GM18861 (cell line): ENCODE measurements at regions not wholly inside any gene's neighbourhood (a gene's known extent, or its start where the extent isn't known, plus 50 kb on each side); places are given as distances from the start of the nearest gene placed in this dataset.

Source experiments
- ATAC-seq: cut with Tn5 transposase; IDR thresholded peaks from one replicate; pipeline ENCODE4 v1.9.1; 2021; ENCODE audit not compliant: unreplicated experiment

DNA sequence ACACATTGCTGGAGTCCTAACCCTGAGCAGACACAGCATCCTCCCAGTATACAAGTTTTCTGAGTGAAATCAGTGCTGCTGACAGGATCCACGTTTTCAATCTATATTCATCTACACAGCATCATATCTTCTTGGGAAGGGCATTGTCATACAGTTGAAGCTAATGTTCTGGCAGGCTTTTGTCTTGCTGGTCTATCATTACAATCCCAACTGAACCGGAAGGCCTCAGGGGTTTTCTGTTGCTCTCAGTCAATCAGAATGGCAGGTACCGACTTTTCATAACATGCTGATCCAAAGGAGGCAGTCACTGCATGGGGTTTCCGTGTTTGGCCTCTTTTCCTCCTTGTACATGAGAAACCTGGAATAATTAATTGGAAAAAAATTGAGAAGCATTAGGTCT lies 2118.8 kb upstream of the WWC1 start:
- ATAC-seq, result no peak

DNA sequence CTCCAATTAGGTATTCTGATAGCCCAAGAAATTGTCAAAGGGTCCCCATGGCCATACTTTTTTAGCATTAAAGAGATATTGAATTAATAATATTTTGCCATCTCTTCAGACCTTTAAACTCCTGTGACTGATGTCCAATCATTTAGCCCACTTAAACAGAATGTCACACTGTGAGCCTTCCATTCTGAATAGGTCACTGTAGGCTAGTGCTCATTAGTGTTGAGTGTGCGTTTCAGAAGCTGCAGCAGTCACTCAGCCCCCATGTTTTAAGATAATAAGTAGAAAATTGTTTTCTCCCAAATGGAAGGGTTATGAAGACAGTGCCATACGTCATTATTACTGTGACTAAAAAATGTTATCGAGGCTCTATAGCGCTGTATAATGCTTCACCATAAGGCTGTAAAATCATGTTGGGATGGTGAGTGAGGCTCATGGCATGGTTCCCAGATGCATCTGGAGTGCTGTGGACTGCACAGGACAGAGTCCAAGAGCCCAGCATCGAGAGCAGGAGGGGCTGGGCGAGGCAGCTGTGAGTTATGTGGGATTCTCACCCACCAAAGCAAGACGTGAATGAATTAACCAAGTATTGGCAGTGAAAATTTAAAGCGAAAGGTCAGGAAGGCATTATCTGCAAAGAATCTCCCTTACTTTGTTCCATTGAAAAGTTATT lies 2112.9 kb upstream of the WWC1 start:
- no peak for ATAC-seq

GRCh38 chr5:166185185-166185584 lies 2106.3 kb upstream of the WWC1 start:
- ATAC-seq, result no peak

DNA sequence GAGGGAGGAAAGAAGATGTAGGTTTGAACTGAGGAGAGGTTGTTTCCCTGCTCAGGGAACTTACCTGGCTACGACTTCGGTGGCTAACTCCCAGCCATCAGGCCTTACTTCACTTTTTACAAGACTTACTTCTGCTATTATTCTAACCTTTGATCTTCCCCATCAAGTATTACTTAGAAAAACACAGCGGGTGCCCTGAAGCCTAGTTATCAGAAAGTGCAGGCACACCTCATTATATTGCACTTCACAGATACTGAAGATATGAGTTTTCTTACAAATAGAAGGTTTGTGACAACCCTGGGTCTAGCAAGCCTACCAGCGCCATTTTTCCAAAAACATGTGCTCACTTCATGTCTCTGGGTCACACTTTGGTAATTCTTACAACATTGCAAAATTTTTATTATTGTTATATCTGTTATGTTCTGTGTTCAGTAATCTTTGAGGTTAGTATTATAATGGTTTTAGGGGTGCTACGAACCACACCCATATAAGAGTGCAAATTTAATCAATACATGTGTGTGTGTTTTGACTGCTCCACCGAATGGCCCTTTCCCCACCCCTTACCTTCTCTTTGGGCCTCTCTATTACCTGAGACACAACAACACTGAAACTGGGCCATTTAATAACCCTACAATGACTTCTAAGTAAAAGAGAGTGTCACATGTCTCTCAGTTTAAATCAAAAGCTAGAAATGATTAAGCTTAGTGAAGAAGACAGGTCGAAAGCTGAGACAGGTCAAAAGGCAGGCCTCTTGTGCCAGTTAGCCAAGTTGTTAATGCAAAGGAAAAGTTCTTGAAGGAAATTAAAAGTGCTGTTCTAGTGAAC lies 2102.7 kb upstream of the WWC1 start:
- ATAC-seq, result no peak

- ATAC-seq, result no peak
Measured at GRCh38 chr5:166192696-166193095, 2098.7 kb upstream of the WWC1 start.

DNA sequence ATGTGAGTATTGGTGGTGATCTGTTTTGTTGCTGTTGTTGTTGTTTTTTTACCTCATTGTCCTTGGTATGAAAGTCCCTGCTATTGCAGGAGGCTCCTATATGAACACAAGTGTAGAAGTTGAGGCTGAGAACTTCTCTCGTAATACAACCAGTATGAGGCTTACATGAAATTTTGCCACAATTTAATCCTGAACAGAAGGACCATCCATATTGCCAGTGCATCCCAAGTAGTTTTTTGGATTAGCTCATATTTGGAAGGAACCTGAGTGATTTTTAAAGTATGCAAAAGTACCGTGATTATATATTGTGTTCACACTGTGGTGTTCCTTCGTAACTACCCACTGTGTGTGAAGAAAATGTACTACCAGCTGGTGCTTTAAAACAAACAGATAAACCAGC lies 2095.5 kb upstream of the WWC1 start:
- ATAC-seq, result no peak

DNA sequence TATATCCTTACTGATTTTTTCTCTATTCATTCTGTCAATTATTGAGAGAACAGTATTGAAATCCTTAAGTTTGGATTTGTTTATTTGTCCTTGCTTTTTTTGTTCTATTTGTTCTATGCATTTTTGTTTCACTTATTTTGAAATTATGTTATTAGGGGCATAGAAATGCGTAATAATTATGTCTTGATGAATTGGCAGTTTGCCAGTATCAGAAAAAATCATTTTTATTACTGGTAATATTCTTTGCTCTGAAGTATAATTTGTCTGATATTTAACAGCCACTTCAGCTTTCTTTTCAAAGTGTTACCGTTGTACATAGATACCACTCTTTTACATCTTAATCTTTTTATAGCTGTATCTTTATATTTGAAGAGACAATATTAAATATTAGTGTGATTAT lies 2090.9 kb upstream of the WWC1 start:
- no peak for ATAC-seq

- no peak for ATAC-seq
Measured at GRCh38 chr5:166211640-166212039, 2079.8 kb upstream of the WWC1 start.

GRCh38 chr5:166236327-166236726 lies 2055.1 kb upstream of the WWC1 start:
- no peak for ATAC-seq

GRCh38 chr5:166240705-166241104 lies 2050.7 kb upstream of the WWC1 start:
- no peak for ATAC-seq

GRCh38 chr5:166245556-166245955 lies 2045.9 kb upstream of the WWC1 start:
- no peak for ATAC-seq

- no peak for ATAC-seq
Measured at GRCh38 chr5:166251786-166252185, 2039.7 kb upstream of the WWC1 start.

DNA sequence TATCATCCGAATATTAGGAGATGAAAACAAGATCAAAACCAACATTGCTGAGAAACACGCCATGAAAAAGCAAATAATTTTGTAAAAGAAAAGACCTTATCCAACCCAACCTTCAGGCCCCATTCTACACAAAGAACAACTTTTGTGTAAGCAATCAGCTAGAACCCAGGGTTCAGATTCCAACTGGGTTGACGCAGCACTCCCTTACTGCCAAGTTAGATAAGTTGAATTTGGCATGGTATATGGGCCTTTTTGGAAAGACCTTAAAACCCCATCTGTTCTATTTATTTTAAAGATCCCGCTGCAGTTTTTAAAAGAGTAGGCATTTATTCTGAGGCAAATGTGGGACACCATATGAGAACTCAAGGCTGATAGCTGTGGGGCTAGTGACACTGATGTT lies 2033.8 kb upstream of the WWC1 start:
- ATAC-seq, result no peak

- ATAC-seq, result no peak
Measured at GRCh38 chr5:166262395-166262794, 2029.0 kb upstream of the WWC1 start.

DNA sequence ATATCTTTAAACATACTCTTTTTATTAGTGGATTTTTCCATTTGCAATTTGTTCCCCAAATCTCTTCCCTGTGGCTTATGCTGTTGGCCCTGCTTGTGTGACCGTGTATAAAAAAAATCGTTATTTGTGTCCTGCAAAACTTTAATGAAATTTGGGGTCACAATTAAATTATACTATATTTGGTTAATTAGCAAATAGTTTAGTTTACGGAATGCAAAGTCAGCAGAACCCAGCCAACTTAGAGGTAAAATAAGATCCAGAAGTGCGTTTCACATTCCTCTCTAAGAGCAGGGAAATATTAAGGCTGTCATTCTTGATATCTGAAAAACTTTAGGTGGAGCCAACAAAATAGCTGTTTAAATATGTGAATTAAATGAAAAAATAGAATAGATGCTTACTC lies 2023.5 kb upstream of the WWC1 start:
- ATAC-seq, result no peak

DNA sequence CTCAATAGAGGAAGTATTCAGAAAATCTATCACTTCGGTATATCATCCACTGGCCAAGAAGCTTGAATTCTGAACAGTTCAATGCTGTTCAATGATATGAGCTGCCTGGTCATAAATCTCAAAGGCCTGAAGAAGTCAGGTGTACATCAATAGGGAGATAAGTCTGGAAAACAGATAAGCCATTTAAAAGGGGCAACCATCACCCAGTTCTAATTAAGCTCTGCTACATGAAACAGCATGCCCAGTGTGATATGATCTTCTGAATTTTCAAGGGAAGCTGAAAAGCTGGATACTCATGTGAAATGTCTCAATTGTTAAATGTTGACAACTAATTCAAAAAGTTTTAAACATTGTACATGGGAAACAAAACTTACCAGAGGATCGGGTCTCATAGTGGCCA lies 2020.7 kb upstream of the WWC1 start:
- no peak for ATAC-seq

DNA sequence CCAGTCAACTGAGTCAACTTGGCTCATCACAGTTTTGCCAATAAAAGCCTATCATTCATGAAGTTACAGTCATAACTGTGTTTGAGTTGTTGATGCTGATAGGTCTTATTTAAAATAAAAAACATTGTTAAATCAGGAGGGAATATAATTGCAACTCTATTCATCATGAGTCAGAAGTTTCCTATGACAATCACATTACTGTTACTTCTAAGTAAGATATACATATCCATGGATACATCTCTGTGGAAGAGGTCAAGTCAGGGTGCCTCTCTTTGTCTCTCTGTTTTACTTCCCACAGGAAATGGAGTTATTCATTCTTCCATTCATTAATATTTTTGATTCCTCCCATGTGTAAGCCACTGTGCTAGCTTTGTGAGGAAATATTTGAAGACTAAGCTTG lies 2015.4 kb upstream of the WWC1 start:
- no peak for ATAC-seq

DNA sequence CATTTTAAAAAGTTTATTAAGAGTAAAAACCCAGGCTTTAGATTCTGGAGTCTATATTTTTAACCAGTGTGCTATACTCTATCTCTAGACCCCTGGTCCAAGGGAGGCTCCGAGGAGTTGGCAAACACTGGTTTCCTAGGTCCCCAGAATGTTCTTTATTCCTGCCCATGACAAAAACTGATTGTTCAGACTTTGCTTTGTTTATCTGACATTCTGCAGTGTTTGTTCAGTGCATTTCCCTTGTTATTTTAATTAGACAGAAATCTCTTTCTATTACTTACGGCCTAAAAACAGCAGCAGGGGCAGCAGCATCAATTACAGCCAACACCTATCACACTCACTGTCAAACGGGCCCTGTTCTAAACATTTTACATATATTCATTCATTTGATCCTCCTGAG lies 2011.6 kb upstream of the WWC1 start:
- ATAC-seq, result no peak

GRCh38 chr5:166281433-166281832 lies 2010.0 kb upstream of the WWC1 start:
- ATAC-seq, result no peak

DNA sequence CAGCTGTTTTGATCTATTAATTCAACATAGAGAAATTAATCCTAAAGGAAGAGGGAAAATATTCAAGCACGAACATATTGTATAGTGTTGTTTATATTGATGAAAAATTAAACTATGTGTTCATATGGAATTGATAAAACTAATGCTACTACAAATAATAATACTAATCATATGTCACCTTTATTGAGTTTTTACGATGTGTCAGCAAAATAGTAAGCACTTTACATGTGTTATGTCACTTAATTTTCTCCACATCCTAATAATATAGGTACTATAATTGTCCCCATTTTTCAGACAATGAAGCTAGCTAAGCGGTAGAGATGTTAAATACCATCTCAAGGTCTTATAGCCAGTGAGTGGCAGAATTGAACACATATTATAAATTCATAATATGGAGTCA lies 2008.5 kb upstream of the WWC1 start:
- no peak for ATAC-seq

DNA sequence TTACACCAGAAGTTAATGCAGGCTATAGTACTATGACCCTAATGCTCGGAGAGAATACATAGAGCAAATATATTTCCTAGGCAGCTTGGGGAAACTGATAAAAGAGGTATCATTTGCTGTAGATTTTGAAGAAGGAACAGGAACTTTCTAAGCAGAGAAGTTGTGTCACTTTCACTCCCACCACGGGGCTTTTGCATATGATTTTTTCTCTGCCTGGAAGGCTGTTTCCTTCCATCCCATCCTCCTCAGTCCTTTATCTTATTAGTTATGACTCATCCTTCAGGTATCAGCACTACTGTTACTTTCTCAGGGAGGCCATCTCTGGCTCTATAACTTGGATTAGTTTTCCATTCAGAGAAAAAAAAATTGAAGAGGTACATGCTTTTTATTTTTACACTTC lies 2006.1 kb upstream of the WWC1 start:
- ATAC-seq, result no peak

DNA sequence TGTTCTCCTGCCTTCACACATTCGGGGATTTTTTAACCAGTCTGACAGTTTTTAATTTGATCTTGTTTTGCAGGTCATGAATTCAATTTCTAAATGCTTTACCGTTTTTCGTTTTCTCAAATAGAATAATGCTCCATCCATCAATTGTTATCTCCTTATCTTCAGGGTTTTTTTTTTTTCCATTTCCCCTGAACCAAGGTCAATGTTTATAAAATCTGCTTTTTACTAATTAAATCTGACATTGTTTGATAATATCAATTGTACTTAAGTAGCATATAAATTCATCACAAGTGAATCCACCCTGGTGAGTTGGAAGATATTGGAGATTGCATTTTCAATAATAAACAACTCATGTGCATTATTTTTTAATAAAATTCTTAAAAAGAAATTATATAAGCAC lies 2004.6 kb upstream of the WWC1 start:
- no peak for ATAC-seq

DNA sequence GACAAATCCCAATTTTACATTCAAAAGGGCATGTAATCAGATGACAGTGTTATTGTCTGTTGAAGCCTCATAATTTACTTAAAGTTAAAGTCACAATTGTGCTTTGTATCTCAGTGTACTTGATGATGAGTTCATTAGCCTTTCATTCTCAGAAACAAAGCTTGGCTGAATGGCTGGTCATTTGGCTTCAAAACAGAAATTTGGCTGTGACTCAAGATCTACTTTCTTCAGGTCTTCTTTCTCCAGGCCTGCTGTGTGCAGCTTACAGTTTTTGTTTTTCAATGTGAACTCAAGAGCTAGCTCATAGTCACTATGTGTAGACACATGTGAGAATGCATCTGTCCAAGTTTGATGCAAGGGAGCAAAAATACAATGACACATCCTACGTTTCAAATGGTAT lies 2003.6 kb upstream of the WWC1 start:
- no peak for ATAC-seq
